ENCODE measurements at regions not wholly inside any gene's neighbourhood (a gene's known extent, or its start where the extent isn't known, plus 50 kb on each side); places are given as distances from the start of the nearest gene placed in this dataset.

- no peak for TF ChIP-seq HNRNPK (IDR thresholded peaks at IDR 0.05; ENCODE audit: low read depth, low read length, poor library complexity, severe bottlenecking)
- TF ChIP-seq, protein P1, sequence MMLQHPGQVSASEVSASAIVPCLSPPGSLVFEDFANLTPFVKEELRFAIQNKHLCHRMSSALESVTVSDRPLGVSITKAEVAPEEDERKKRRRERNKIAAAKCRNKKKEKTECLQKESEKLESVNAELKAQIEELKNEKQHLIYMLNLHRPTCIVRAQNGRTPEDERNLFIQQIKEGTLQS (CRISPR knock-in tag; IDR thresholded peaks at IDR 0.05): no peak
- TF ChIP-seq RELA (CRISPR knock-in tag; IDR thresholded peaks at IDR 0.05): no peak
- TF ChIP-seq ZZZ3 (CRISPR knock-in tag; IDR thresholded peaks at IDR 0.05; ENCODE audit: borderline replicate concordance): no peak
- TF ChIP-seq, protein P2, sequence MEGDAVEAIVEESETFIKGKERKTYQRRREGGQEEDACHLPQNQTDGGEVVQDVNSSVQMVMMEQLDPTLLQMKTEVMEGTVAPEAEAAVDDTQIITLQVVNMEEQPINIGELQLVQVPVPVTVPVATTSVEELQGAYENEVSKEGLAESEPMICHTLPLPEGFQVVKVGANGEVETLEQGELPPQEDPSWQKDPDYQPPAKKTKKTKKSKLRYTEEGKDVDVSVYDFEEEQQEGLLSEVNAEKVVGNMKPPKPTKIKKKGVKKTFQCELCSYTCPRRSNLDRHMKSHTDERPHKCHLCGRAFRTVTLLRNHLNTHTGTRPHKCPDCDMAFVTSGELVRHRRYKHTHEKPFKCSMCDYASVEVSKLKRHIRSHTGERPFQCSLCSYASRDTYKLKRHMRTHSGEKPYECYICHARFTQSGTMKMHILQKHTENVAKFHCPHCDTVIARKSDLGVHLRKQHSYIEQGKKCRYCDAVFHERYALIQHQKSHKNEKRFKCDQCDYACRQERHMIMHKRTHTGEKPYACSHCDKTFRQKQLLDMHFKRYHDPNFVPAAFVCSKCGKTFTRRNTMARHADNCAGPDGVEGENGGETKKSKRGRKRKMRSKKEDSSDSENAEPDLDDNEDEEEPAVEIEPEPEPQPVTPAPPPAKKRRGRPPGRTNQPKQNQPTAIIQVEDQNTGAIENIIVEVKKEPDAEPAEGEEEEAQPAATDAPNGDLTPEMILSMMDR (CRISPR knock-in tag; IDR thresholded peaks at IDR 0.05): no peak
- TF ChIP-seq STAT5B (CRISPR knock-in tag; IDR thresholded peaks at IDR 0.05): no peak
- no peak for TF ChIP-seq ZNF274 (CRISPR knock-in tag; IDR thresholded peaks at IDR 0.05)
Observed at GRCh38 chr22:48586799-48587185, 1240.9 kb downstream of the BRD1 start.

Data from HepG2 (cell line).